Stimulated activated naive CD8-positive, alpha-beta T cell treated with anti-CD3 and anti-CD28 coated beads, Interleukin-15, Interleukin-2, amounts not matched to agents 100 U/mL and 50 U/mL, for 24 hours (primary cell): ENCODE measurements at regions not wholly inside any gene's neighbourhood (a gene's known extent, or its start where the extent isn't known, plus 50 kb on each side); places are given as distances from the start of the nearest gene placed in this dataset.
"Not testable (repeated sequence)": the region's sequence is repeated elsewhere in the genome, so short reads cannot be mapped to it uniquely, and the experiment has no call there.

ENCODE experiments used
- ATAC-seq: fragments of 150-1000 bp; cut with Tn5 transposase; one replicate; pipeline ENCODE4 v1.10.0; 2021
- DNase-seq: peaks from one replicate; pipeline ENCODE4 v3.0.0; 2021

DNA sequence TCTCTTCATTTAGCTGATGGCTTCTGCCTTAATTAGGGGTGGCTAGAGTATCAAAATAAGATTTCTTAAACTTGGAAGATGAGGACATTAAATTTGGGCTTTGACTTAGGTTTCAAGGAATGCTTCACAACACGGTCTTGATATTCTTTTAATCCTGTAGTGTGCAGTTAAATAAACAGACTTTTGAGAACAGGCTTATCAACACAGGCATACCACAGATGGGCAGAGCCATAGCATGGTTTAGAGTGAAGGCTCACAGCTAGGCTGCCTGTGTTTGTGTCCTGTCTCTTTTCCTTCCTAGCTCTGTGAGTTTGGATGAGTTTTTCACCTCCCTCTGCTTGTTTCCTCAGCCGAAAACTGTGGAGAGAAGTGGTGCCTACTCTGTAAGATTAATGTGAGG lies 102.3 kb upstream of the IPO9 start:
- no peak for DNase-seq
- no peak for ATAC-seq

DNA sequence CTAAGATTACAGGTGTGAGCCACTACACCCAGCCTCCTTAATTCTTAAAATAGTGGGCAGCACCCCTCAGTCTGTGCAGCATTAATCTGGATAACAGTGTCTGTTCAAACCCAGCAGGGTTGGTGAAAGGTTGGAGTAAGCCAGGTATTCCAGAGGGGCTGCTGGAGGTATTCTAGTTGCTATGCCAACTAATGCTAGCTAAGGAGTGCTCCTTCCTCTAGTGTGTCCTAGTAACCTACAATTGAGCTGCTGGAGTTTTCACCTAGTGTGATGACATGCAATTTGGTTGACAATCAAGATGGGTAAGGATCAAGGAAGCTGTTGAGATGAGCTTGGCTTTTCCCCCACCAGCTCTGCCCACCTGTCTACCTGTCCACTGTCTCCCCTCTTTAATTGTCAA lies 100.2 kb upstream of the IPO9 start:
- ATAC-seq (no peak), DNase-seq (no peak)

DNA sequence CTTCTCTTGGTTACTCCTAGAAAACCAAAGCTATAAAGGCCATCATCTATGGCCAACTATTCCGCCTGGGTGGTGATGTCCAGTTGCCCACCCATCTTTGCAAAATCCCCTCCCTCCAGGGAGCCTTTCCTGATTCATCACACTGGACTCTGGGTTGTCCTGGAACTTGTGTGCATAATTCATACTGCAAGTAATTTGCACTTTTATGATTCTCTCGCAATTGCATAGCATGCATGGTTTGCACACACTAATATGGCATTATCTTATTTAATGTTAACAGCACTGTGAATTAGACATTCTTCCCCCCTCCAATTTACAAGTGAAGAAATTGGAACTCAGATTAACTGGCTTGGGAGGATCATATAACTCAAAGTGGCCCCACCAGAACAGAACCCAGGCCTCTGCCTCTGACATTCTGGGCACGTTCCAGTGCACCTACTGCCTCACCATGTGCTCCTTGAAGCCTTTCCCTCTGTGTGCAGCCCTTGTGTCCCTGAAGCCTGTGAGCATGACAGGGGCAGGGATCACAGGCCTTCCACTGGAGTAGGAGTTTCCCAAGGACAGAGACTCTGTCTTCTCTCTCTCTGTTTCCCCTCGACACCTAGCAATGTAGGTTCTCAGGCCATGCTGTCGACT lies 98.9 kb upstream of the IPO9 start:
- no peak for DNase-seq
- ATAC-seq: no peak

DNA sequence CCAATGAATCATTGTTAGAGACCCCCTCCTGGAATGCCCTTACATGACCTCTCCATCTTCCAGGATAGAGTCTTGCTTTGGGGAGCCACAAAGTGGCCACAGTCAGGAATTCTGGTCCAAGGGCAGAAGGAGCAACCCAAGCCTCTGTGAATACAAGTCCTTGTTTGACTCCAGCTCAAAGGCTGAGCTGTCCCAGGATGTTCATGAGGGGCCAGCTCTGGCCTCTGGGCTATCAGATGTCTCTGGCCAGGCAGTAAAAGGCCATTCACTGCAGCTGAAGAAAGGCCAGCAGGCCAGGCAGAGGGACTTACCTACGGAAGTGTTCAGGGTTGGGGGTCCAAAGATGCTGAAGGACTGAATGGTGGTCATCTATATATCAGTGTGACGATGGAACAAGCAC lies 98.3 kb upstream of the IPO9 start:
- DNase-seq (no peak), ATAC-seq (no peak)

DNA sequence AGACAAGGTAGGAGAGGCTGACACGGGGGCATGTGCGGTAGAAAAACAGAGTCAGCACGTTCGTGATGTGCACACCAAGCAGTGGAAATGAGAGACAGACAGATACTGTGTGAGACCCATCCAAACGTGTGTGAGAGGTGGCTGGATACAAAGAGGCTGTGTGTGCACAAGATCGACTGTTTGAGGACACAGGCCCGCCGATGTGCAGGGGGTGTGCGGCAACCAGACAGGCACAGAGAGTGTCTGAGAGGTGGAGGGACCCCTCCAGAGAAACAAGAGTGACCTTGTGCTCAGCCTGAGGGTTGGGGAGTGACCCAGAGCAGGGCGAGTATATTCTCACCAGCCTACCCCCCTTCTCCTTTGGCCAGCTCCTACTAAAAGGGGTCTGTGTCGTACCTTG lies 97.8 kb upstream of the IPO9 start:
- ATAC-seq: no peak

DNA sequence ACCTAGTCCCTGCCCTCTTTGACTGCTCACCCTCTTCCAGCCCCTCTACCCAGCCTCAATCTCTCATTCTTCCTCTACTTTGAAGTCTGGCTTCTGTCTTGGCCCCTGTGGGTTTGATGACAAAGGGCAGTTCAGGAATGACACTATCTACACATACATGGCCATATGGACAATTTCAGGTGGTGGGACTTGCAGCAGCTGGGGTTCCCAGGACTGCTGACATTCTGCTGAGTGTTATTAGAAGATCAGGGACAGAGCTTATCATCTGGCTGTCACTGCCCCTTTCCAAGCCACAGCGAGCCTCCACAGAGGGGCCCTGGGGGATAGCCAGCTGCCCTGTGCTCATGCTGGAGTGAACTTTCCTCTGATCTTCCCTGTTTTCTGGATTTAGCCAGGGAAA lies 97.4 kb upstream of the IPO9 start:
- DNase-seq: no peak
- ATAC-seq: no peak

More for the DNA sequence above, 97.8 kb upstream of the IPO9 start:
- DNase-seq: no peak

DNA sequence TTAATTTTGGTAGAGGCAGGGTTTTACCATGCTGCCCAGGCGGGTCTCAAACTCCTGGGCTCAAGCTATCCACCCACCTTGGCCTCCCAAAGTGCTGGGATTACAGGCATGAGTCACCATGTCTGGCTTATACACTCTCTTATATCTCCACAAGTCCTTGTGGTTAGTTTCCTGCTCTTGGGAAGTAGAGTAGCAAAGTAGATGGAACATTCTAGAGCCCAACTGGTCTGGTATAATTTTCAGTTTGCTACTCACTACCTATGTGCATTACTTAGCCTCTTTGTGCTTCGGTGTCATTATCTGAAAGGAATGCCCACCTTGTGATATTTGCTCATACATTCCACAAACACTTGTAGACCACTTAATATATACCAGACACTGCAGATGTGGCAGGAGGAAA lies 96.6 kb upstream of the IPO9 start:
- ATAC-seq: no peak
- no peak for DNase-seq

DNA sequence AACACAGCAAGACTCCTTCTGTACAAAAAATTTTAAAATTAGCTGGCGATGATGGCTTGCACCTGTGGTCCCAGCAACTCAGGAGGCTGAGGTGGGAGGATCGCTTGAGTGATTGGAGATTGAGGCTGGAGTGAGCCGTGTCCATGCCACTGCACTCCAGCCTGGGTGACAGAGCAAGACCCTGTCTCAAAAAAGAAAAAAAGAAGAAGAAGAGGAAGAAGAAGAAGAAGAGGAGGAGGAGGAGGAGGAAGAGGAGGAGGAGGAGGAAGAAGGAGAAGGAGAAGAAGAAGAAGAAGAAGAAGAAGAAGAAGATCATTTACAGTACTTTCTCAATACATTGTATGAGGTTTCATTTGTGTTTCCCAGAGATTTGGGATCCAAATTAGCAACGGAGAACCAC lies 94.7 kb upstream of the IPO9 start:
- DNase-seq, ATAC-seq: not testable (repeated sequence)

DNA sequence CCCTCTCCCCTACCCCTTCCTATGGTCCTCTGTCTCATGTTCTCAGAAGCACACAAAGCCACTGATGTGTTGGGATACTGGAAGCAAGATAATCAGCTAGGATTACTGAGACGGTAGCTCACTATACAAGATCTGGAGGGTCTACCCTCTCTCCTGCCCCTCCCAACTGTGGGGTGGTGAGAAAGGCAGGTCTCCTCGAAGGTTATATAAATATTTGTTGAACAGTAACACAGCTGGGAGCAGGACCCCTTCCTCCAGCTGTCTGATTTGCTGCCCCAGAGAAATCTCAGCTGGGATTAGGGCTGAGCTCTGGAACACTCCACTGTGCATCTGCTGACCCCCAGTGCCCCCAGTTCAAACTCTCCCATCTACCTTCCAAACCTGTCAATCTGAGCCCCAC lies 94.2 kb upstream of the IPO9 start:
- ATAC-seq (no peak), DNase-seq (no peak)

DNA sequence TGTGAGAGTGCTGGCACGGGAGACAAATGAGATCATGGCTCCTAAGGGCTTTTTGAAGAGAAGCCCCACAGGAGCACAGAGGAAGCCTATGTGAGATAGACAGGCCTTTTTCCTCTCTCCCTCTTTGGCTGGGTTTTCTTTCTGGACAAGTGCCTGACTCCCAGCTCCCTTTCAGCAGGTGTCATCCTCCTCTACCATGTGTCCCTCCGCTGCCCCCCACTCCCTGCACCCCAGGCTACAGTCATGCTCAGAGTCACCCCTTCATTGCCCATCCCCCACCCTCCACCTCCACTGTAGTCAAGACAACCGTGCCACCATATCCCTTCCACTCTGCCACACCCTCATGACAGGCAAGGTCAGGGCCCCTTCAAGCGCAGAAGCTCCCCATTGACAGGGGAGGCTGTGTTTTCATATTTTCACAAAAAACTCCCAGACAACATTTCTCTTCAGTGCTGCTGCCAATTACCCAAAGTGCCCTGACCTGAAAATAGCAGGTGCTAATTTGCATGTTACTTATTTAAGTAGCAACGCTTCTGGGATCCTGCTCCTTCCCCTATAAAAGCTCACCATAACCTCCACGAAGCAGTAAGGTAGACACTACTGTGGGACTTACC lies 92.1 kb upstream of the IPO9 start:
- ATAC-seq: no peak
- DNase-seq: no peak

DNA sequence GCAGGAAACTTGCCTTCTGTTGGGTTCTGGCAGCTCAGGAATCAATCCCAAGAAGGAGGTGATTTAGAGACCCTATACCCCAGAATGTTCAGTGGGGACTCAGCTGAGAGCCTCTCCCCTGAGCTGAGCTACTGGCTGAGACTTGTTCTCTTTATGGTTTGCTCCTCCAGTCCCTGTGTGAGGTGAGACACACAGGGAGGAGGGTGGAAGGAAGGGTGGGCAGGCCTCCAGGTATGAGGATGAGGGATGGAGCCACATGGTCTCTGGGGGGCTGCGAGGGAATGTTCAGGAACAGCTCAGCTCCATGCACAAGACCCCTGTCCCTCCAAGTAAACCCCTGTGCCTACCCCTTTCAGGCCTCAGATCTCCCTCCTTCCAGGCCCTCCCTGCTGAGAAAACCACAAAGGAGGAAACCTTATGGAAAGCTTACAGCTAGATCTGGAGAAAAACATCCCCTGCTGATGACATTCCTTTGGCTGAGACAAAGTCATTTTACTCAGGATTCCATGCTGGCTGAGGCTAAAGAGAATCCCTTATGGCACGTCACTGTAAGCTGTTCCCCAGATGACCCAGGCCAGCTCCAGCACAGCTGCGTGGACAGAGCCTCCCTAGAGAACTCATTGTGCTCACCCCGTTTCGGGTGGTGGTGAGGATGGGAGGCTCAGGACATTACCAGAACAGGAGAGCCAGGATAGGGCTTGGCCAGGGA lies 91.5 kb upstream of the IPO9 start:
- no peak for ATAC-seq
- DNase-seq: no peak

DNA sequence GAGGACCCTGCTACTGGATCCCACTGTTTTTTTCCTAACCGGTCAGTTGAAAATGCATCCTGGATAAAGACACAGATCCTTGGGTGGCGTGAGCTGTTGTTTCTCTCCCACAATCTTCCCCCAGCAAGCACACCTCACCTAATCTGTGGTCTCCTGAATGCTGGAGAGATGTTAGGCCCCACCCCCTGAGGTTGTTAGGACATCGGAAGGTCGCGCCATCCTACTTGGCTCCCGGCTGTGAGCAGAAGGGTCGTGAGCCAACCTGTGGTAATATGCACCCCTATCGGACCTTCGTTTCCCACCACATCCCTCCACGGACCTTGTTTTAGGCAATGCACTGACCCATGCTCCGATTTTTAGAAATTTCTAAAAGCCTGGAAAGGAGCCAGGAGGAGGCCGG lies 89.9 kb upstream of the IPO9 start:
- DNase-seq (no peak), ATAC-seq (no peak)

DNA sequence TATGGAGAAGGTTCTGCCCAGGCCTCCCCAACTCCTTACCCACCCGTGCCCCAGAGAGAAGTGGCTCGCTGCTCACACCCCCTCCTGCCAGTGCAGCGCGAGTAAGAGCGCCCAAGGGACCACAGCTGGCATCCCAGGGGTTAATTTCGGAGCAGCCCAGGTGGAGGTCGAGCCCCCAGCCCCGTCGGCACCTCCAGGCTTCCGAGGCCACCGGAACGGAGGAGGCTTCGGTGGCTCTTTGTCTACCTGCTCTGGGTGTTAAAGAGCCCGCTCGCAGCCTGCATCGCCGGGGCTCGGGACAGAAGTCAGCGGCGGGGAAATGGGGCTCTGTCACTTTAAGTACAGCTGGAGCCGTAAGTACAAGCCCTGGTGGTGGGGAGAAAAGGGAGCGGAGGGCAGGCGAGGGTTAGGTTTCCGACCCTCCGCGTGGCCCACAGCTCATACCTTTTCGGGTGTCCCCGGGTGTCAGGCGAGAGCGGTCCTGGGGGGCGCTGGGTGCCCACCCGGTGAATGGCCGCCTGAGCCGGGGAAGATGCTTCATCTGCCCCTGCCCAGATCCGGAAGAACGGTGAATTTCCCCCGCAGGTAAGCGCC lies 89.4 kb upstream of the IPO9 start:
- DNase-seq: peak; percentile 50
- peak; percentile 73 for ATAC-seq

DNA sequence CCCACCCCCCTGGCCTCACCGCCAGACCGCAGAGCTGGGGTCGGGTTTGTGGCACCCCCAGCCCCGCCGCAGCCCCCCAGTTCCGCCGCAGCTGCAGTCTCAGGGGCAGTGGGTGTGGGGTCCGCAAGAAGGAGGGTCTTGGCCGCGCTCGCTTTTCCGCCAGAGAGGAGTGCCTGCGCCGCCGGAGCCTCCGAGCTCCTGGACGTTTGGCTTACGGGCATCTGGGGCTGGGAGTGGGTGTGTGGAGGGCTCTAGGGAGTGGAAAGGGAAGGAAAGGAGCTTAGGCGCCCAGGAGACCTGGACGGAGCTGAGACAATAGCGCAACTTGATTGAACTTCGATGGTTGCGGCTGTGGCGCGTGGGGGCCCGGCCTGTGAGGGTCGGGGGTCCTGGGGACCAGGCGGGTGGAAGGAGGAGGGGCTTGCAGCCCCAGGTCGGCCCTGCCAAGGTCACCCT lies 88.8 kb upstream of the IPO9 start:
- no peak for DNase-seq

DNA sequence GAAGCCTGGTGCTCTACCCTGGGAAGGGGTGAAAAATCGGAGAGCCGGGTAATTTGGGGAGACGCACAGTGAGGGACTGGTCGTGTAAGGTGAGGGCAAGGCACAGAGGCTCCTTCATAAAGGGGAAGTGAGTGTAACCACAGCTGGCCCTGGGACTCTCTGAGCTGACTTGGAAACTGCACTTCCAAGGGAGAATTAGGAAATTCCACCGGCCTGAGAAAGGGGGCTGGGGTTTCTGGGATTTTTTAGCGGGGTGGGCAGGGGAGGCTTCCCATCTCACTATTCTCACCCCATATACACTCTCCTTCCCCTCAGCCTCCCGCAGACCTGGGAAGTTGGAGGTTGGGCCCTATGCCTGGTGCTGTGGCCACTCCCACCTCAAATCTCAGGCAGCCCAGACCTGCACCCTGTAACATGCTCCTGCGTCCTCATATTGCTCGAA lies 88.3 kb upstream of the IPO9 start:
- no peak for DNase-seq
- ATAC-seq: no peak

More for the DNA sequence above, 88.8 kb upstream of the IPO9 start:
- ATAC-seq: no peak

DNA sequence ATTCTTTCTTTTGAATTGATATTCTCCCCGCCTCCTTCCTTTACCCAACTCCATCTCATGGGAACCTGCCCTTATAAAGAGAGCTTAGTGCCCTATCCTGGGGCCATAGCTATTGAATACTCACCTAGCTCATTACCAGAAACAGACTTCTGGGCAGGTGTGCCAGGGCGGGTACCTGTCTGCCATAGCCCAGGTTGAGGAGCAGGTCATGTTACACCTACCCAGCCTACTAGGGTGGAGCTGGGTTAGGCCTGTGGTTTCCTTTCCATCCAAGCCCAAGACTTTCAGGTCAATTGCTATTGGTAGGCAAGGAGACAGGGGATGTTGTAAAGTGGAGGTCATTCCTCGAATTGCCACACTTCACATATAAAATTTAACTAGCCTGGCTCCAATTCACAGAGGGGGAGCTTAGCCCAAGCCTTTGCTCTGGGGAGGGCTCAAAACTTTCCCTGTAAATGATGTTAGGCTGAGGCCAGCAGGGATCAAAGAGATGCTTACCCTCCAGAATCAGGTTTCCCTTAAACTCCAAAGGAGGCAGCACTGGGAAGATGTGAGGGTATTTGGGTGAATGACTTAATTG lies 87.1 kb upstream of the IPO9 start:
- no peak for ATAC-seq
- no peak for DNase-seq

DNA sequence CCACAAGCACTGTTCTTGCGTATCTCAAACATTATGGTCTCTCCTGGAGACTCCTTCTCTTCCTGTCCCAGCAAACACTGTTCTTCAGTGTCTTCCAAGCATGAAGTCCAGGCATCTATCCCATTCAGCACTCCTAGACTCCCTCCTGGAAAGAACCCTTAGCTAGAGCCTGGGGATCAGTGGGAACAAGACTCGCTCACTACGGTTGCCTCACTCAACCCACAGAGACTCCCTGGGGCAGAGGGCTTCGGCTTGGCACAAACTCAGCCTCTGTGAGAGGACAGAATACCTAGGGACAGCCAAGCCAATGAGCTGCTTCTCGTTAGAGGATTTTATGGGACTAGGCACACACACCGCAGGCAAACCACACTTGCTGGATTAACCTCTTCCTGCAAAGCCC lies 86.5 kb upstream of the IPO9 start:
- DNase-seq: no peak
- no peak for ATAC-seq

DNA sequence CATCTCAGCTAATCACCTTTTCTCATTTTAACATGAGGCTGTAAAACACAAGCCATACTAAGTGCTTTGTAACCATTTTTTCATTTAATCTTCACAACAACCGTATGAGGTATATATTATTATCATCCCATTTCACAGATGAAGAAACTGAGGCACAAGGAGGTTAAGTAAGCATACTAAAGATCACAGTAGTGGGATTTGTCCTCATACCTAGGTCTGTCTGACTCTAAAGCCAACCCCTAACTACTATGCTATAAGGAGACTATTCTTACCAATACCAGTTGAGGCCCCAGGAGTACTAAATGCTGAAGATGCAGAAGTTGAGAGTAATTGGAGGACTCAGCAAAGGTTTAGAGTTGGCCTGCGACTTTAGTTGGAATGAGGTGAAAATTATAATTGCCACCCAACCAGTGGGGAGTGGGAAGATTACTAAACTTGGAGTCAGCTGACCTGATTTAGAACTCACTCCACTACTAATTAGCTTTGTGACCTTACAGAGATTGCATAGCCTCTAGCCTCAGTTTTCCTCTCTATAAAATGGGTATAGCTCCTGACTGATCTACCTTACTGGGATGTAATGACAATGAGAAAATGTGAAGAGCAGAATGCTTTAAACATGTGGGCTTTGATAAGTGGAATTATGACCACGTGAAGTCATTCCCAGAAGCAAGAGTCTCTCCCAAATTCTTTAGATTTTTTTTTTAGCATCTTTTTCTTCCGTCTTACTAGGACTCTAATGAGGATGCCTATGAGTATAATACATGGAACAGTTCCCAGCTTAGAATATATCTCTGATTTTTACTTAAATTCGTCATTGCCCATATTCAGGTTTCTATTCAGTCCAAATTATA lies 85.8 kb upstream of the IPO9 start:
- ATAC-seq (no peak), DNase-seq (no peak)

DNA sequence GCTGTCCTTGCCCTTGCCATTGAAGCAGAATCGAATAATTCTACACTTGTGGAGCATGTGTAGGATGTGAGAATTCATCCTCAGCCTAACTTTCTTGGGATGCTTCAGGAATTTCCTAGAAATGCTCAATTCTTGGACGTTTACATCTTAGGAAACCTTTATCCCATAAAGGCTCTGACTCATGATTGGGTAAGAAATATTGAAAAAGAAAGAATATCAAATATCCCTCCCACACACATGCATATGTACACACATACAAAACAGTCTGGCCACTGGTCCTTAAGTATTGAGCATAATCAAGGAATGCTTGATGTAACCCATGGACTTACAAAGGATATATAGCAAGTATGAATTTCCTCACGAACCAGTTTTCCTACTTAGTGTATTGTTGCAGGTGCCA lies 83.9 kb upstream of the IPO9 start:
- DNase-seq (no peak), ATAC-seq (no peak)

DNA sequence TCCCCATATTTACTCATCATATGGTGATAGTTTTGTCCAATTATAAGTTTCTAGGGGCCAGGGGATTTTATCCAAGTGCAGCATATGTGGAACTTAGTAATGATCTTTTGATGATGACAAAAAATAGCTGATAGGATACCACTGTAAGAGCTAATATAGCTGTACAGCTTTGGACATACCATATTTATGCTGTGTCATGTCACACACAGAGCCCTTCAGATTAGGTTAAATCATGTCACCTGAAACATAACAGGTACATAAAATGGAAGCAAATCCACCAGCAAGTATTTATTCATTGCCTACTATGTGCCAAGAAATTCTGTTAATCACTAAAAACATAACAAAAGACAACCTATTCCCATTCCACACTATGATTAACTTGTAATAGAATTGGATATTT lies 82.8 kb upstream of the IPO9 start:
- DNase-seq (no peak), ATAC-seq (no peak)

DNA sequence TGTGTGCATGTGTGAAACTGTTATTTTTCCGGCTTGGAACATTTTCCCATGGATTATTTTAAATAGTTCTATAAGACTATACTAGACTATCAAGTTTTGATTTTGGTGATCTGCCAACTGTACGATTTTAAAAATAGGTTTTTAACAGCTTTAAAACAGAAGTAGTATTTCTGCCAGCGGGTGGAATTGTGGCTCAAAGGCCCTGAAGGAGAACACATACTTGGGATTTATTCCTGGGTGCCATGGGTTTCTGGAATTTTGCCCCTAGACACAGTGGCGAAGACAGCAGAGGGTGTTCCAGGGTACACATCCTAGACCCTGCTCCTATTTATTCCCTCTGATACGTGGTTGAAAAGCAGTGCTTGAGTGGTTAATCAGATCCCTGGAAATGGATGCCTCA lies 81.7 kb upstream of the IPO9 start:
- DNase-seq: no peak
- ATAC-seq: no peak

DNA sequence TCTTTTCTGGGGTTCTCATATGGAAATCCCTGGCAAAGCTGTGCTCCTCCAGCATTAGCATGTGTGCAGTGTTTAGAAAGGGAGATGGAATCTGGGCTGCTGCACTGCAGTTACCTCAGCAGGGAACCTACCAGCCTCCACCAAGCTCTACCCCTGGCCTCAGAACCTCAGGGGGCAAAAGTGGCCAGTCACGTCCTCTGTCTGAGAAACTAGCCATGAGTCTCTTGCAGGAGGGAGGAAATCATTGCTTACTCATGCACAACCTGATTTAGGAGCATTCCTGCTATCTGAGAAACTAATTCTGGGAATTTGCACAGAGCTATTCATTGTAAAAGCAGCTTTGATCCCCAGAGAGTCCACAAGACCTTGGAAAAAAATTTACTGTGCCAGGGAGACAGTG lies 80.6 kb upstream of the IPO9 start:
- DNase-seq (no peak), ATAC-seq (no peak)
